ENCODE measurements at regions not wholly inside any gene's neighbourhood (a gene's known extent, or its start where the extent isn't known, plus 50 kb on each side); places are given as distances from the start of the nearest gene placed in this dataset.

GRCh38 chr3:145079436-145079835 is 1081.5 kb downstream of the PLOD2 start:
- TF ChIP-seq EZH2 (IDR thresholded peaks at IDR 0.05; ENCODE audit: borderline replicate concordance, insufficient read depth, low read length, poor library complexity, severe bottlenecking), result no peak
- no peak for TF ChIP-seq CTCF (IDR thresholded peaks at IDR 0.05; ENCODE audit: poor library complexity, severe bottlenecking)
- TF ChIP-seq TAF1 (IDR thresholded peaks at IDR 0.05; ENCODE audit: low read depth), result no peak
- TF ChIP-seq MXI1 (conservative IDR thresholded peaks at IDR 0.05; ENCODE audit: poor library complexity, severe bottlenecking), result no peak
- no peak for TF ChIP-seq POLR2AphosphoS5 (IDR thresholded peaks at IDR 0.05)
- no peak for TF ChIP-seq EP300 (conservative IDR thresholded peaks at IDR 0.05; ENCODE audit: poor library complexity, severe bottlenecking)
